ENCODE measurements at regions not wholly inside any gene's neighbourhood (a gene's known extent, or its start where the extent isn't known, plus 50 kb on each side); places are given as distances from the start of the nearest gene placed in this dataset.
"Not testable (repeated sequence)": the region's sequence is repeated elsewhere in the genome, so short reads cannot be mapped to it uniquely, and the experiment has no call there.

DNA sequence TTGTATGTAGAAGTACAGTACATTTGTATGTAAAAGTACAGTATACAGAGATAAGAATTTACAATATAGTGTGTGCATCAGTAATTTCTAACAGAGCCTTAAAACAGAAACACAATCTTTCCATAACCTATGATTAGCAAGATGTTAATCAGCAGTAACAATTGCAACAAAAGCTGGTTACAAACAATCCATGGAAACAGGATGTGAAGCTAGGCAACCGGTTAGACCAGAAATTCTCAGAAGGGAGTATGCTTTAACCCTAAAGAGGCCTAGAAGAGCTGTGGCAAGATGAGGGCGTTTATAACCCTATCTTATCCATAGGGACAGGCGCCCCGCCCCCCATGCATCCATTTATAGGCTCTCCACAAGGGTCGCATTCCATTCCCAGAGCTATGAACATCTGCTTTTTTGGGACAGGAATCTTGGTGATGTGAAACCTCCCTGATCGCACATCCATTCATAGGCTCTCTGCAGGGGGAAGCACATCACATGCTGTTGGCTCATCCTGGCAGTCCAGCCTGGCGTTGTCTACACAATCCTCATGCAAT is 180.3 kb downstream of the PDGFRA start:
- not testable (repeated sequence) for DNase-seq

DNA sequence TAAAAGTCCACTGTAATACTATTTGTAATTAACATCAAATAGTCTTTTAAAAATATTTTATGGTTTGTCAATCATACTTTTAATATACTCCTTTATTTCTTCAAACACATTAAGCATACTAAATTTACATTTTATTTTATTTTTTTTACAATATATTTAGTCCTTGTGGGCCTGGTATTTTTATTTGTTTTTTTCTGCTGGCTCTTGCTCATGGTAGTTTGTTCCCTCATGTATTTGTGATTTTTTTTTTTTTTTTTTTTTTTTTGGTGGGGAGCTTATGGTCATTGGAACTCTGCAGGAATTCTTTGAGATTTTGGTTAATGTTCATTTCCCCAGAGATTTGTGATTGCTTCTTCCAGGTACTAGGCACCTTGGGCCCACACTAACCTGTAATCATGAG is 185.5 kb downstream of the PDGFRA start:
- no peak for DNase-seq

DNA sequence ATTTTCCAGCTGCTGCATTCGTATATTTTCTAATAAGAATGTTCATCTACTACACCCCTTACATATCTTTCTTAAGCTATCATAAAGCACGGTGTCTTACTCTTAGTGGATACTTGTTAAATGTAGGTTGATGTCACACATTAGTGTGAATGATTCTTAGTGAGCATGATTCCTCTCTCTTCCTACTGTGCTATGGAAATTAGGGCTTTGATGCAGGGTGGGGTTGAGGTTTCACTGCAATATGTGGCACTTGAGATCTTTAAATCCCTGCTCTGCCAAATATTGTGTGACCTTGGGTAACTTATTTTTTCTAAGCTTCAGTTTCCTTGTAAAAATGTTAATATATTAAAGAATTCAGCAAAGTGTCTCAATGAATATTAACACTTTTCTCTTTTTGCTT is 188.4 kb downstream of the PDGFRA start:
- no peak for DNase-seq

DNA sequence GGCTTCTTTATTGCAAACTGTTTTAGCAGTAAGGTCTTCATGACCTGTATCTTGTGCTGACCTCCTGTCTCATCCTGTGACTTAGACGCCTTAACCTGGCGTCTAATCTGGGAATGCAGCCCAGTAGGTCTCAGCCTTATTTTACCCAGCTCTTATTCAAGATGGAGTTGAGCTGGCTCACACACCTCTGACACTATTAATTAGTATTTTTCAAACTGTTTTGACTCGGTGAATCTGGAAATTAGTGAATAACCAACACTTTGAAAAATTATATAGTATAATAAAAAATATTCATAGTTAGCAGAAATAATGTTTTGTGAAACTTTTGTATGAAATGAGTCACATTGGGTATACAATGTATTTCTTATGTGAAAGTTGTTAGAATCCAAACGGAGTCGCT is 189.4 kb downstream of the PDGFRA start:
- DNase-seq = no peak

DNA sequence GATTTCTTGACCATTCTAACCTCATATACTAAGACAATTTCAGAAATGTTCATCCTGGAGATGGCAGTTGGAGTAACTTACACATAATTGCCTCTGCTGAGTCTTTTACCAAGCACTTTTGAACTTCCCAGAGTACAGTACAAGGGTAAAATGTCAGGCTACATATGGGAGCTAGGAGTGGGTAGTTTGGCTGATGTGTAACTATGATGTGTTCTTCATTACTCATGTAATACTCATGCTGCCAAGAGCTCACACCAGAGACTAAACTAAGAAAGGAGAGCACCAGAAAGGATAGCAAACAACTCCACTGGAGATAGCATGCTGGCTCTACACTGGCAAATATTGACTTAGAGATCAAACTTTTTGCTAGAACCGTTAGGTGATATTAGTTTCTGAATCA is 194.0 kb downstream of the PDGFRA start:
- no peak for DNase-seq

DNA sequence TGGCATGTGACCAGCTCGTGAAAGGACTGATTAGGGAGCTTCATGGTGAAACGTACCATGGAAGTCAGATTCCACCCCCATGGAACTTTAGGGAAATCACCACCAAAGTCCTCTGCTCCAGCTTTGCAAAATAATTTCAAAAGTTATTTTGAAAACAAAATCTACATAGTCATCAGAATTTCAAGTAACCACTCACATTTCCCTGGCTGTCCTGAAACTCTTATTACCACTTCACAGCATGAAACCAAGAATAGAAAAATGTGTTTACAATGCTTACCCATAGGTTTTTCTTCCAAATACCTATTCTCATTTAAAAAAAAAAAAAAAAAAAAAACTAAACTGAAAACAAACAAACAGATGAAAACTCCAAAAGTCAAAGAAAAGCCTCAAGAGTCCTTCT is 198.7 kb downstream of the PDGFRA start:
- no peak for DNase-seq

DNA sequence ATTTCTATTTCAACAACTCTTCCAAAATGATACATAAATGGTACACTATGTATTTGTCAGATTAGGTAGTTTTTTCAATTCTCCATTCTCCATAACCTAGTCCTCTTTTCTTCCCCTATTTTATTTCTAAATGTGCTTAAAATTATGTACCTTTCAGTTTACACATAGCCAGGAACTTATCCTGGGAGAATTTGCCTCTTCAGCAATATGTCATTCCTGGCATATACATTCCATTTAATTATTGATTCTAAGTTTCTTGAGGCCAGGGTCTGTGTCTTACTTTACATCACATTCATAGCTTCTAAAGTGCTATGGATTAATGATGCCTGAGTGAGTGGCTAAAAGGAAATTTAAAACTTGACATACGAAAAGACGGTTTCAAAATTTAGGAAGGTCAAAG is 199.8 kb downstream of the PDGFRA start:
- DNase-seq = no peak

DNA sequence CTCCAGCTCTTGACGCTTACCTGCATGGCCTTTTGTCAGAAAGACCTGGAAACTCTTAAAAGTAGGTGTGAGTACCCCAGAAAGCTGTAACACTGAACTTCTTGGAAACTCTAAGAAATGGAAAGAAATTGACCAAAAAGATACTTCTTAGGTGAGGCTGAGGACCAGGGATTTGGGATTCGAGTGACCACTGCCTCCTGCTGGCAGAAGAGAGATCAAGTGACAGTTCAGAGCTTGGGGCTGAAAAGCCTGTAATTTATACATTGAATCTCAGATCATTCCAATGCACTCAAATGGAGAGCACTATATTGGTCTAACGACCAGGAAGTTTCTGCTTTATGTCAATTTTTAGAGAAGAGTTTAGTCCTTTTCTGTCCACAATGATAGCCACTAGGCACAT is 204.6 kb downstream of the PDGFRA start:
- DNase-seq = no peak

DNA sequence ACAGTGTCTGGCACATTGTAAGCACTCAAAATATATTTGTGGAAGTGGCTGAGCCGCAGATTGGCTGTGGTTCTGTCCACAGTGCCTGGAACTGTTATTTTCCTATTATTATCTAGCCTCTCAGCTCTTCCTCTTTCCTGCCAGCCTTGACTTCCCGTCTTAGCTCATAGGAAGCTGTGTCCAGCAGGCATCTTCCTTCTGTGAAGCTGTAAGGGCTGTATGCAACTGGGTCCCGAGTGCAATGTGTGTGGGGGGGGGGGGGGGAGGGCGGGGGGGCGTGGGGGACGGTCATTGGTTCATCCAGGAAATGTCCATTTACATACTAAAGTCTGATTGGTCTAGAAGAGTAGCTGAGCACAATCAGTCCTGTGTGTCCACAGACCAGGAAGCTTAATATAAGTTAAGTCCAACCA is 210.7 kb downstream of the PDGFRA start:
- DNase-seq = peak; percentile 2 to 29

DNA sequence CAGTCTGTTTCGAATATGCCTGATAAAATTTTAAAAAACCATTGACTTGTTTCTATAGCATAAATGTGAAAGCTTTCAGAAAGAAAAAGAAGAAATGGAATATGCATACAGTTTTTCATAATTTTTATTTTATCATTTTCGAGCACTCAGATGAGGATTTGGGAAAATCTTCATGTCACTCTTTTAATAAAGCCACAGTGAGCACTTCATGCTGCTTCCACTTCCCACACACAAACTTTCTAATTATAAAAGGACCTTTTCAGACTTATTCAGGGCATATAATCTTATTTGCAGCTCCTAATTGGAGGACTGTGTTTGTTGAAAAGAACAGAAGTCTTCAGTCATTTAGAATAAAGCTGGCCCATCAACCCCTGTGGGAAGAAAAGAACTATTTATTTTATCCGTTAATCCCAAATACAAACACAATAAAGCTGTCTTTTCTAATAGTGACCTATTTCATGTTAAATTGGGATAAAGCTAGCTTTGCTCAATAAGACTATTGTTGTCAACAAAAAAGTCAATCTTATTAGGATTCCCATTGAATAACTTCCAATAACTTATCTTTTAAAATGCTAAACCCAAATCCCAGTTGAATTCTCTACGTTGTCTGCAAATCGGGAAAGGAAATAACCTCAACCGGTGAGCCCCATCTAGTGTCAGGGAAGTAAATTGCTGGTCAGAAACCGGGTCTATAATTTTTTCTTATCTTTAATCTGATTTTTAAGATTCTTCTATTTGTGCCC is 211.5 kb downstream of the PDGFRA start:
- peak in 1 of 2 donors; percentile 1 for DNase-seq

DNA sequence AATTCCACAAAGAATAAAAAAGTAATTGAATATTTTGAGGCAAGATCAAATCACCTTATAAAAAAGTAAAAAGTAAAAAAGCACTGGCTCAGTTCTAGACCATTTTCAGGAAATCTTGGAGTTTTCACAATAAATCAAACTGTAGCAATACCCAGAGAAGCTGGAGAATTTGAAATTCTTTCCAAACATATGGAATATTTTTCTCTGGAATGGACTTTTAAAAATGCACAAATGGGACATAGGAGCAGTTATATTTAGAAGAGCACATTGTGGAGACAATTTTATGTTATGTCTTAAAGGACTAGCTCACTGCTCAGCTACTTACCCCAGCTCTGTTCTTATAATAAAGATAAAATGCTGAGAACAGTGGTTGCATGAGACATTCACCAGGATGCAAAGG is 211.9 kb upstream of the KIT start:
- no peak for DNase-seq

DNA sequence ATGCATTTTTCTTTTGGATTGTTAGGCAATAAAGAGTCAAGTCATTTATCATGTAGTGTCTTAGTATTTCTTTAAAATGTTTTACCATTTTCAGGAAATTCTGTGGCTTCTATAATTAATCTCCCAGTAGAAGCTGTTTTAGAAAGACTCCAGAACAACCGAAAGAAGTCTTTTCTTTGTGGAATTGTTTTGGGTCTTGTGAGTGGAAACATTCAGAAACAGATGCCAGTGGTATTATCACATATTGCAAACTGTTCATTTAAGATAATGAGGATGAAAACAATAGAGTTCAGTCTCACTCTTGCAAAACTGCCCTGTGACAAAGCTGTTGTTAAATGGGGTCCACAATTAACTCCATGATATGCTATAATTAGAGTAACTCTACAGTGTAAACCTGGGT is 211.2 kb upstream of the KIT start:
- DNase-seq = no peak

DNA sequence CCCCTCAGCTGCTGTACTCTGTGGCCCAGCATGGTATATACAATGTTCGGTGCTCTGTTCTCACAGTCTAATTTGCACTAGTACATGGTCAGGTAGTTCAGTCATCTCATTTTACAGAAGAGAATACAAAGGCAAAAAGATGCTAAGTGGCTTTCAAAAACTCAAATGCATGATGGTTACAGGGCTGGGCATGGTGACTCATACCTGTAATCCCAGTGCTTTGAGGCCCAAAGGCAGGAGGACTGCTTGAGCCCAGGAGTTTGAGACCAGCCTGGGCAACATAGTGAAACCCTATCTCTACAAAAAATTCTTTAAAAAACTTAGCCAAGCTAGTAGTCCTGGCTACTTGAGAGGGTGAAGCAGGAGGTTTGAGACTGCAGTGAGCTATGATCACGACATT is 210.5 kb upstream of the KIT start:
- no peak for DNase-seq

DNA sequence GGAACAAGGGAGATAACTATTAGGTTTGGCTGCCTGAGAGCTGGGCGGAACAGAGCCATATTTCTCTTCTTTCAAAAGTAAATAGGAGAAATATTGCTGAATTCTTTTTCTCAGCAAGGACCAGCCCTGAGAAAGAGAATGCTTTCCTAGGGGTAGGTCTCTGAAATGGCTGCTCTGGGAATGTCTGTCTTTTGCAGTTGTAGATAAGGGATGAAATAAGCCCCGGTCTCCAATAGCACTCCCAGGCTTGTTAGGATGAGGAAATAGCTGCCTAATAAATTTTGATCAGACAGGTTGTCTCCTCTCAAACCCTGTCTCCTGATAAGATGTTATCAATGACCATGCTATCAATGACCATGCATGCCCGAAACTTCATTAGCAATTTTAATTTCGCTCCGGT is 207.8 kb upstream of the KIT start:
- no peak for DNase-seq

DNA sequence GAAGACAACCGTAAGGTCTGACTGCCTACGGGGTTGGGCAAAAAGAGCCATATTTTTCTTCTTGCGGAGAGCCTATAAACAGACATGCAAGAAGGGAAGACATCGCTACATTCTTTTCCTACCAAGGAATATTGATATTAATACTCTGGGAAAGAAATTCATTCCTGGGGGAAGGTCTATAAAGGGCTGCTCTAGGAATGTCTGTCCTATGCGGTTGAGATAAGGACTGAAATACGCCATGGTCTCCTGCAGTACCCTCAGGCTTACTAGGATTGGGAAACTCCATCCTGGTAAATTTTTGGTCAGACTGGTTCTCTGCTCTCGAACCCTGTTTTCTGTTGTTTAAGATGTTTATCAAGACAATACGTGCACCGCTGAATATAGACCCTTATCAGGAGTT is 190.8 kb upstream of the KIT start:
- DNase-seq = not testable (repeated sequence)

DNA sequence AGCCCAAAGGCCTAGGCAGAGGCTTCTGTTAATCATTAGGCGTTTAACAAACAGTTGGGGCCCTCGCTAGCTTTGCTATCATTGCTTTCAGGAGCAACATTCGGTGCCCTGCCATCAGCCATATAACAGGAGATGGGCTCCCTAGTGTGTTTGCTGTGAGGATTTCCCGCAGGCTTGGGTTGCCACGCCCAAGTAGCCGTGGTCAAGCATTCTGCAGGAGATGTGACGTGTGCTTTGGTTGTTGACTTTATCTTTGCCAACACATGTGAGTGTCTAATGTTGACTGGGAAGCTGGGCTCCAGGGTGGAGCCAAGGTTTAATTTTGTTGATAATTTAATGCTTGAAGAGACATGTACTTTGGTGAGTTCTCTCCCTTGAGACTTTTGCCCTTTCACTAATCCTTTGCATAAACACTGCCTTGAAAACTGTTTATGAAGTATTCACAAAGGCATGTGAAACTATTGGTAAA is 184.6 kb upstream of the KIT start:
- DNase-seq = no peak

DNA sequence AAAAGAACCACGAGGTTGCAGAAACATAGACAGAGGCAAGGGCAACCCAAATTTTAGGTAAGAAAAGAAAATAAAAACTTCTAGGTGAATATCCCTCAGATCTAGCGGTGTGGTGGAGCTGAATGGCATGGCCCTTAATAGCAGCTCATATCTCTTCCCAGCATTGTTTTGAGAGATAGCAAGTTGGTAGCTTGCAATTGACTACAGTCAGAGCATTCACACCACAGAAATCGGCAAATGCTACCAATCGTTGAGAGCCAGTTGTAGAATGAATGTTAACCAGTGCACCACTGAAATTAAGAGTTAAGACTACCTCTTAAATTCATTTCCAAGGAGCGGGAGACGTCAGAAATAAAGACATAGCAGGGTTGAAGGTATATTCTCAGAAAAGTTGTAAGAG is 184.0 kb upstream of the KIT start:
- DNase-seq = no peak

DNA sequence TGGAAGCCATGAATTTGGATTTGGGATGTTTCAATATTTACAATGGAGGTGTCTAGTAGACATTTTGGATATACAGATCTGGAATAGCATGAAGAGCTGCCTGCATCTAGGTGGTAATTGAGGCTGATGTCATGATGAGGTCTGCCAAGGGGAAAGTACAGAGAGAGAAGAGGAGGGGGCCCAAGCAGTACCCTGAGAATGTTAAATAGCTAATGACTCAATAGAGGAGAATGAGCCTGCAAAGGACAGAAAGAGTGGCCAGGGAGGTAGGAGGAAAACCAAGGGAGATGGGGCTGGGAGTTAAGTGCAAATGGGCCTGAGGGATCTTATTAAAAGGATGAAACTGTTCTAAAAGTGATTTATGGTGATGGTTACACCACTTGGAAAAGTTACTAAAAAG is 182.2 kb upstream of the KIT start:
- DNase-seq = no peak

DNA sequence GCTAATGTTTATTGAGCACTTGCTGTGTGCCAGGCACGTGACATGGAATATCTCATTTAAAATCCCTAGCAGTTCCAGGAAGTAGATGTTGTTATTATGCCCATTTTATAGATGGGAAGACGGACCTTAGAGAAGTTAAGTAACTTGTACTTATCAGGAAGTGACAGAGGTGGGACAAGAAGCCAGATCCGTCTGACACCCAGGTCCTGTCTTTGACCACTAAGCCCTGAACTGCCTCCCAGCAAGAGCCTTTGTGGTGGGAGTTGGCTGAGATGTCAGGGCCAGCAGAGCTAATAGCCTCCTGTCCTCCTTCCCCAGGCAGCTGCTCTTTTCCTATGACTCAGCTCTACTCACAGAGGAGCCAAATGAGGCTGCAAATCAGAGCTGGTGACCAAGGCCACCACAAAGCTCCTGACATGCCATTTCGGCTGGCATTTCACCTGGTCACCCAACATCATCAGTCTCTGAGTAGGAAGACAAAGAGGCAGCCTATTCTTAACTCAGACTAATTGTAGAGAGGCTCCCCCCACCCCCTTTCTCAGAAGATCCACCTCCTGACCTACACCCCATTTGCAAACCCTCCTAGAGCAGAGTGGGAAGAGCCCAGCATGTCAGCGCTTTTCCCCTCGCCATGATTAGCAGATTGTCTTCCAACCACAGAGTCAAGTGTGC is 175.1 kb upstream of the KIT start:
- DNase-seq = no peak

DNA sequence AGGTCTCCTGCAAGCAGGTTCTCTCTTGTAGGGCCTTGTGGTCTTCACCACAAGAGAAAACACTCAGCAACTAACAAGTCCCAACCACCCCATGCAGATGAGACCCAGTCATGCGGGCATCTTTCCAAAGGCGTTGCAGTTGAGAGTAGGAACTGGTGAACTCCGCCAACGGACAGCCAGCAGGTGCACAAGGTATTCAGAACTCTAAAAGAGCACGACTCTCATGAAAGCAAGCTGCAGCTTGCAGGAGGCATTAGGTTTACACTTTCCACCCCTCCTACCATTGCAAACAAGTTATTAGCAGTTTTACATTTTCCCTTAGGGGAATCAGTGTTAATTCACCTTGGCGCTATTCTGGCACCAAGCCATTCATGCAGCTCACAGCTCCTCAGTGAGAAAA is 173.4 kb upstream of the KIT start:
- DNase-seq = no peak

DNA sequence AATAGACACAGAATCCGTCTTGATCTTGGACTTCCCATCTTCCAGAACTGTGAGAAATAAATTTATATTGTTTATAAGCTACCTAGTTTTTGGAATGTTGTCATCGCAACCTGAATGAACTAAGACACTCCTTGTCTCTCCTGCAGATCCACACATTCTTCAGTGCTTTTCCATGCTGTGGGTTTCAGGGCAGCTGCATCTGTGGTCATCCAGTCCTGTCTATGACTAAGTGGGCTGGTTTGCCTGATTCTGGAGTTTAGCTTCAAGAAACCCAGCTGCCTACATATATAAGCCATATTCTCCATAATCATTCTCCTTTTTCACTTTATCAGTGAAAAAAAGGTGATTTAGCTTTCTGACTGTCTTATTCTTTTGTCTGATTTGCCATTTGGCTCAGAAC is 170.3 kb upstream of the KIT start:
- DNase-seq = no peak

DNA sequence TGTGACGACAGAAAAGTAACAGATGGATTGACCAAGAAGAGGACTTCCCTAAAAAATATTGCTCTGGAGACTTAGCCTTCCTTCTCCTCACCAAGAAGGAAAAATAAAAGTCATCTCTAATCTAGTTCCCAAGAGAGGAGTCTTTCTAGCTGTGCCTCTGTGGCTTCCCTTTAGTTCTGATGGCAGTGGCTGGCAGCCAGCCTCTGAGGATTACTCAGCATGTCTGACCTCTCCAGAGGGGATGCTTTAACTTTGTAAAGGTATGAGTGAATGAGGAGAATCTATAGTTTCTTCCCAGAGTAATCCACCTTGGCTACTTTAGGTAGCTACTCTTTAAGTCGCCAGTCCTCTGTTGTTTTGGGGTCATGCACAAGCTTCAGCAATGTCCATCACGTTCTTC is 163.9 kb upstream of the KIT start:
- no peak for DNase-seq

DNA sequence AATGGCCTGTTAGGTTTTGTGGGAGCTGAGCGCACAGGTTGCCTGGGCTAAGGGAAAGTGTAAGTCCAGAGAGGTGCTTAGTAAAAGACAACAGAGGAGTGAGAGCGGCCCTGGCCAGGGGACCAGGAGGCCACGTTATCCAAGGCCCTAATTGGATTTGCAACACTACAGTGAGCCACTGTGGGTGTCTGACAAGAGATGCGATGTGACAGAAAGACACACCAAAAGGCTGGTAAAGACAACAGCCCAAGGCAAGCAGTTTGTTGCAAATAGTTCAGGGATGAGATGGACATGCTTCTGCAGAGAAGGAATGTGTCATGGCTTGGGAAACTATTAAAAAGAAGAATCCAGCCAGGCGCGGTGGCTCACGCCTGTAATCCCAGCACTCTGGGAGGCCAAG is 162.7 kb upstream of the KIT start:
- DNase-seq = no peak

DNA sequence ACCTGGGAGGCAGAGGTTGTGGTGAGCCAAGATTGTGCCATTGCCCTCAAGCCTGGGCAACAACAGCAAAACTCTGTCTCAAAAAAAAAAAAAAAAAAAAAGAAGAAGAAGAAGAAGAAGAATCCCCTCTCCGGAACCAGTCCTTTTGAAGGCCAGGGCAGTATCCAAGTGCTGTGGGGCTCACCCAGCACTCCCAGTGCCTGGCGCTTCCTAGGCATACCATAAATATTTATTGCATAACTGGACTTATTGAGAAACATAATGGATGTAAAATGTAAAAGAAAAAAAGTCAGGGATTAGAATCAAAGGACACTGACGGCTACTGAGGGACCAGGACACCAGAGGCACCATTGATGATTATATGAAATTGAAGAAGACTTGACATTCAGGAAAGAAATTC is 162.1 kb upstream of the KIT start:
- DNase-seq = no peak

DNA sequence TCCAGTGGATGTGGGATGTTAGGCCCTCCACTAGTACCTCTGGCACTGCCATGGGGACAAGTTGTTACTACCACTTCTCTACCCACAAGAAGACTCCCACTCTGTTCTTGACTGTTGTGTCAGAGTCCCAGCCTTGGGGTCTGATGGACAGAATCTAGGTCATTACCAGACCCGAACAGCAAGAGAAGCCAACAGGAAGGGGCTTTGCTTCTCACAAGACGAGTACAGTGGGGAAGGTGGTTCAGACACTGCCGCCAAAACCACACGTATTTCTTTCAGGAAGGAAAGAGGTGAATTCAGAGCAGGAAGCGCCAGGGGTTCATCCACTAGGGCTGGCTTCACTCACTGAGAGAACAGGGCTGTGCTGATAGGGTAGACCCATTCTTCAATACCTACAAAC is 161.3 kb upstream of the KIT start:
- no peak for DNase-seq

Data from CD4-positive, alpha-beta T cell treated with Interleukin-4 for 1 hour (primary cell).